Stimulated activated CD4-positive, alpha-beta T cell treated with anti-CD3 and anti-CD28 coated beads, Interleukin-12 subunit alpha, Interleukin-12 subunit beta, amount 100 ng/mL, for 24 hours (primary cell): ENCODE measurements at regions not wholly inside any gene's neighbourhood (a gene's known extent, or its start where the extent isn't known, plus 50 kb on each side); places are given as distances from the start of the nearest gene placed in this dataset.
"Not testable (repeated sequence)": the region's sequence is repeated elsewhere in the genome, so short reads cannot be mapped to it uniquely, and the experiment has no call there.

ENCODE experiments used
- DNase-seq, 2 experiments: peaks; one replicate each; pipeline ENCODE4 v3.0.0-alpha.2; 2020; ENCODE audit warnings: low read depth in 2 of 2

GRCh38 chr13:82597747-82598146 lies 1284.5 kb downstream of the SLITRK1 start:
- DNase-seq = no peak

- DNase-seq = no peak
These were observed 1289.0 kb downstream of the SLITRK1 start for GRCh38 chr13:82593239-82593638.

- no peak for DNase-seq
These were observed 1310.6 kb downstream of the SLITRK1 start for GRCh38 chr13:82571653-82572052.

GRCh38 chr13:82569581-82569980 lies 1312.7 kb downstream of the SLITRK1 start:
- no peak for DNase-seq

GRCh38 chr13:82566864-82567263 lies 1315.4 kb downstream of the SLITRK1 start:
- DNase-seq = no peak

- no peak for DNase-seq
These were observed 1317.1 kb downstream of the SLITRK1 start for GRCh38 chr13:82565201-82565600.

GRCh38 chr13:82560889-82561288 lies 1321.4 kb downstream of the SLITRK1 start:
- no peak for DNase-seq

GRCh38 chr13:82522872-82523271 lies 1359.4 kb downstream of the SLITRK1 start:
- no peak for DNase-seq

- no peak for DNase-seq
These were observed 1375.4 kb downstream of the SLITRK1 start for GRCh38 chr13:82506805-82507414.

GRCh38 chr13:82501834-82502233 lies 1380.4 kb downstream of the SLITRK1 start:
- DNase-seq = no peak

- no peak for DNase-seq
These were observed 1401.9 kb downstream of the SLITRK1 start for GRCh38 chr13:82480415-82480814.

GRCh38 chr13:82477436-82477835 lies 1404.8 kb downstream of the SLITRK1 start:
- DNase-seq = no peak

GRCh38 chr13:82467626-82468025 lies 1414.6 kb downstream of the SLITRK1 start:
- no peak for DNase-seq

GRCh38 chr13:82459575-82459974 lies 1422.7 kb downstream of the SLITRK1 start:
- not testable (repeated sequence) for DNase-seq

- no peak for DNase-seq
These were observed 1424.1 kb downstream of the SLITRK1 start for GRCh38 chr13:82458169-82458568.

GRCh38 chr13:82457548-82457947 lies 1424.7 kb downstream of the SLITRK1 start:
- not testable (repeated sequence) for DNase-seq

- no peak for DNase-seq
These were observed 1434.7 kb downstream of the SLITRK1 start for GRCh38 chr13:82447416-82448077.

- DNase-seq = no peak
These were observed 1442.9 kb downstream of the SLITRK1 start for GRCh38 chr13:82439159-82439904.

GRCh38 chr13:82438320-82438719 lies 1444.0 kb downstream of the SLITRK1 start:
- DNase-seq = no peak

GRCh38 chr13:82436099-82436585 lies 1446.1 kb downstream of the SLITRK1 start:
- DNase-seq = no peak

- no peak for DNase-seq
These were observed 1449.3 kb downstream of the SLITRK1 start for GRCh38 chr13:82432949-82433348.

- no peak for DNase-seq
These were observed 1469.5 kb downstream of the SLITRK1 start for GRCh38 chr13:82412749-82413148.

GRCh38 chr13:82407321-82407720 lies 1475.0 kb downstream of the SLITRK1 start:
- no peak for DNase-seq
